Hematopoietic multipotent progenitor cell treated with erythropoietin and hydrocortisone succinate and interleukin-3 and kit ligand, for 6 days (in vitro differentiated cells): ENCODE measurements at regions not wholly inside any gene's neighbourhood (a gene's known extent, or its start where the extent isn't known, plus 50 kb on each side); places are given as distances from the start of the nearest gene placed in this dataset.

Experiments
- DNase-seq: peaks from one replicate; pipeline ENCODE4 v3.0.0-alpha.2; 2015

DNA sequence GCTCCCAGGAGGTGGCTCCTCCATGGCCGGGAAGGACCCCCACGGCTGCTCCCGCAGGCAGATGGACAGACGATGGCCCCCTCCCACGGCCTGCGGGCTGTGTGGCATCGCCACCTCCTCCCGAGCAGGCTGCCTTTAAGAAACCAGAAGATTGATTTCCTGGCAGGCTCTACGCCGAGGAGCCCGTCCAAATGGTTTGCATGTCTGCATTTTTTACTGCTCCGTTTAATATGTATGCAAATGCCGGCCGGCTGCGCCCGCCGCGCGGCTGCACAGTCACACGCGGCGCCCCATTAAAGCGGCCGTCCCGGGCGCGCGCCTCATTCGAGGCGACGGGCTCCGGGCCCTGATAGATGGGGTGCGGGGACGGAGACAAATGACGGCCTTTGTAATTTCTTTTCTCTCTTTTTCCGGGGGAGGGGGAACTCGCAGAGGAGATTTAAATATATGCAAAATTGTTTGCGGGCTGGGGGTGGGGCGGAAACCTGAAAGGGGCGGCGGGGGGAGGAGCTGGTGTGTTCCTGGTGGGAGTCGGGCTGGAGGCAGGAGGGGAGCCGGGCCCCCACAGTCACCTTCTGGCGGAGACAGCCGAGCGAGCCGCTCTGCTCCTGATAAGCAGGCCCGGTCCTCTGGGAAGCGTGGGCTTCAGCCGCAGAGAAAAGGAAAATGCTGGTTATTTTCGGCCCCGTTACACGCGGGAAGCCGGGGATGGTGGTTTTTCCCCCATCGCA, 158.7 kb upstream of the IER5L start:
- DNase-seq: peak; percentile 30

DNA sequence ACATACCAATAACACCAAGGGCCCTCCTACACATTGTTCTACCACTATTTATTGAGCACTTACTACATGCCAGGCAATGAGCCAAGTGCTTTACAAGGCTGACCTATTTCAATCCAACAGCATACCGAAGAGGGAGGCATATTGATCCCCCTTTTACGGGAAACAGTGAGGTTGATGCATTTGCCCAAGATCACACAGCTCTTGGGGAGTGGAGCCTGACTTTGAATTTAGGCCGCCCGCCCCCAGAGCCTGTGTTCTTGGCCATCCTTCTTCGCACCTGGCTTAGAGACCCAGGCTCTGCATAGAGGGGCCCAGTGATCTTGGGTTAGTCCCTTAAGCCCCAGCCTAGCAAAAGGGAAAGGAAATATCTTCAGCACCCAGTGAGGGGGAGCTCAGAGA, 158.1 kb upstream of the IER5L start:
- no peak for DNase-seq

DNA sequence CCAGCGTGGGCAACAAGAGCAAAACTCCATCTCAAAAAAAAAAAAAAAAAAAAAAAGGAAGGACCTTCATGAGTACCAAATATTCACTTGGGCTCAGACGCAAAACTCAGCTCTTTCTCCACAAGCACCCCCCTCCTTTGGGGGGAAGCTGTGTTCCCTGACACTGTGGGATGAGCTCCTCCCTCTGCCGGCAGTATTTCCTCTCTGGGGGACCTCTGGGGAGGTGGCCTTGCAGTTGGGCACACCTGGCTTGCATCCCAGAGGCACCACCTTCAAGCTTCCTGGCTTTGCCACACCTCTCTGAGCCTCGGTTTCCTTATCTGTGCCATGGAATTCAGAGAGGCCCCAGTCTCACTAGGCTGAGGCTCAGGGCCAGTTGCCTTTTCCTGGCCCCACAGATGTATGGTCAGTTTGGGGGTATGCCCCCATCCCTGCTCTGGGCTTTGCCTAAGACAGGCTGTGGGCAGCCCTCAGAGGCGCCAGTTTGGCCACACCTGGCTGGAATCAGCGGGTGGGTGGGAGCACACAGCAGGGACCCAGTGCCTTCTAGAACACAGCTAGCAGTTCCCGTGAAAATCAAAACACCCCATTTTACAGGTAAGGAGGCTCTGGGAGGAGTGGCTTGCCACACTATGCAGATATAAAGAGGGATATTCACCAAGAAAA, 157.5 kb upstream of the IER5L start:
- DNase-seq: no peak

DNA sequence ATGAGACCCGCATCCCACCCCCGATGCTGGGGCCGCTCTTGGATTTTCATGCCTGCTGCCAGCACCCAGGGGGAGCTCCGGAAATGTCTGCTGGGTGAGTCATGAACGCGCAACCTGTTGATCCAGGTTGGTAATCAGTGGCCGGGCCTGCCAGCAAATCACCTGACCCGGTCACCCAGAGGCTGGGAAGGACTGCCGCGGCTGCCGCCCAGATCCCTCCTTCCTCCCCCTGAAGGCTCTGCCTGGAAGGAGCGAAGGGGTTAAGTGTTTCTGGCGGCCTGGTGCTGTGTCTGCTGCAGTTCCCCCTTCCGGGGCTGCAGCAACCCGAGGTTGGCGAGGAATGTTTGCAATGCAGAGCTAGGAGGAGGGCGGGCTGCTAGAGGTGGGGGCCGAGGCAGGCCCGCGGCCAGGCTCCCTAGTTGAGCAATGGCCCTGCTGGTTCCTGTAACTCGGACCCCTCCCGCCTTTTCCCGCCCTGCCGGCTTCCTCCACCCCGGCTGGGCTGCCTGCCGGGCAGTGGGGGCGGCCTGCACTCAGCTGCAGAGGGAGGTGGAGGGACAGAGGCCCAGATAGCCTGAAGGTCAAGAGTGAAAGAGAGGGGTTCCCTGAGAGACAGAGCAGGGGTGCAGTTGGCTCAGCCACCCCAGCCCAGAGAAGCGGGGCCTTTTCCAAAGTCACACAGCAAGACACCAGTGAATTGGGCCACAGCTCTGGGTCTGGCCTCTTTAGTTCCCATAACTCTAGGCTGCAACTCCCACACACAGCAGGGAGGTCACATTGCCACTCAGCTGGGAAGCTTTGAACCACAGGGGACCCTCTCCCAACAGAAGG, 156.3 kb upstream of the IER5L start:
- DNase-seq: peak; percentile 73

DNA sequence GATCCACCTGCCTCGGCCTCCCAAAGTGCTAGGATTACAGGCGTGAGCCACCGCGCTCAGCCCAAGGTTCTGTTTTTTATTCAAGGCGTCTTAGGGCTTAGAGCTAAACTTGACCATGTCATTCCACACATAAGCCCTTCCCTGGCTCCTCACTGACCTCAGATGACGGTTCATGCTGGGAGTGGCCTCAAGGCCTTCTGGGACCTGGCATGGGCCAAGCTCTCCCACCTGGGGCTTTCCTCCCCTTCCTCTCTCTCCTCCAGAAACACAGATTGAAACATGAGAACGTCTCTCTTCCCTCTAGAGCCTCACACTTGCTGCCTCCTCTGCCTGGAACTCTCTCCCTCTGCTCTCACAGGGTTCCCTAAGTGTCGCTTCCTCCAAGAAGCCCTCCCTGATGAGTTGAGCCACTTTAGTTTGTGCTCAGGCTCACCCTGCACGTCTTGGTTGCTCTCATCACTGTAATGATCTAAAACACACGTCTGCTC, 155.6 kb upstream of the IER5L start:
- DNase-seq: no peak

DNA sequence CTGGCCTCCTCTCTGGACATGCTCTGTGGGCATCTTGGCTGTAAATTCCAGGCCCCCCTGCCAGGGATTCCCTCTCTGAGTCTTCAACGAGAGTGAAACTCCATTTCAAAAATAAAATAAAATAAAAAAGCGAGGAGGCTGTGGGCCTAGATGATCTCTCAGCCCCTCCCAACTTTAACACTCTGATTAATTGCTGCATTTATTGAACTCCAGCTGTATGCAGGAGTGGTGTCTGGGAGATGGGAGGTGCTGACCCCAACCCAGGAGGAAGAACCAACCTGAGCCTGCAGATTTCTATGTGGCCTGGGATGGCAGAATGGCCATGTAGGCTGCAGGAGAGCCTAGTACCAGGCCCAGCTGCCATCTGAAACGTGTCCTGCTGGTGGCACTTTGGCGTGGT, 154.5 kb upstream of the IER5L start:
- DNase-seq: no peak

DNA sequence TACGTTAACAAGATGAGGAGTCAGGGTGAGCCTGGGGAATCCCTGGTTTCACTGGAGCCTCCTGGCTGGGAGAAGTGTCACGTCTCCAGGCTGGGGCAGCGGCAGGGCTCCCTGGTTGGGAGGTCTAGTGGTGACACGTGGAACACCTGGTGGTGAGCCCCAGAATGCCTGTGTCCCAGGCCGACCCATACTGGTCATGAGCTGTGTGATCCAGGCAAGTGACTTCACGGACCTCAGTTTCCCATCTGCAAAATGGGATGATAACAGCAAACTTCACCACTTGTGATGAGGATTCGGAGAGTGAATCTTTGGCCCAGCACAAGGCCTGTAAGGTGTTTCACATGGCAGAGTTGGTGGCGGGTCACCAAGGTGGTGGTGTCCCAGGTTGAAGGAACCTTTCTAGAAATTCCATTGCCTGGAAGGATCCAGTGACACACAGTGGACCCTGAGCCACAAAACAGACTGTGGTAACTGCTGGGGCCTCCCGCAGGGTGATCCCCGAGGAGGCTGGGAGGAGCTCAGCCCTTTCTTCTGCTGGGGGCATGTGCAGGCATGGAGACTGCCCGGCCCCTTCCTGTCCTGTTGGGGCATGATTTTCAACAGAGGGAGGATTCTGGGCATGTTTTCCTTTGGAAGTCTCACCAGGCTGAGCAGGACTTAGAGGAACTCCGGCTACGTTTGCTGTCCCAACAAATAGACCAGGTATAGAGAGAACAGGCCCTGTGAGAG, 153.9 kb upstream of the IER5L start:
- no peak for DNase-seq

DNA sequence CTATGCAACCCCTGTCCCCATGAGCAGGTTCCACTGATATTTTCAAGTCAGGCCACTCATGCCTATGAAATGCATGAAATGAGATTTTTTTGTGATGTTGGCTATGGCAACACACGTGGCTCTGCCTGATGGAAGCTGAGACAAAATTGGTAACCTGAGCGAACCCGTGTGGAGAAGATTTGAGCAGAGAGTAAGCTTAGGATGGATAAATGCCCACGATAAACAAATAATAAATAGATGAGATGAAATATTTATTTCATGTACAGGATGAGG, 153.4 kb upstream of the IER5L start:
- DNase-seq: no peak

DNA sequence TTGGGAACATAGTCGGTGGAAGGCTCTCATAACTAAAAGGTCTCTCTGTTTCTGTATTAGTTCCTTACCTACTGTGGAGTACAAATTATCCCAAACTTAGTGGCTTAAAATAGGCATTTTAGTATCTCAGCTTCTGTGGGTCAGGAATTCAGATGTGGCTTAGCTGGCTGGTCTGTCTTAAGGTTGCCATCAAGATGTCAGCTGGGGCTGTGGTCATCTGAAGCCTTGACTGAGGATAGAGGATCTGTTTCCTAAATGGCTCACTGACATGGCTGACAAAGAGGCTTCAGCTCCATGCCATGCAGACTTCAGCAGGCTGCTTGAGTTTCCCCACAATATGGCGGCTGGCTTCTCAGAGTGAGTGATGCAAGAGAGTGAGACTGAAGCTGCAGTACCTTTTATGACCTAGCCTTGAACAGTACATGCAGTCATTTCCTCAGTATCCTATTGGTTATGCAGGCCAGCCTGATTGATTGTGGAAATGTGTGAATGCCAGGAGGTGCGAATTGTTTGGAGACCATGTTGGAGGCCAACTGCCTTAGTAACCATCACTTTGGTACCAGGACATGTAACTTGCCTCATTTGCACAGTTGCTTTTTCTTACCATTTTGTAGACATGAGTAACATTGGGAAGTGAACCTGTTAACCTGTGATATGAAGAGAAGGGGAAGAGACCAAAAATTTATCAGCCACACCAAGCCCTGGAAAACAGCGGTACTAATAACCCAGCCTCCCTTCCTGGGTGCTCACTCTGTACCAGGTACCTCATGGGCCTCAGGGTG, 152.8 kb upstream of the IER5L start:
- no peak for DNase-seq

DNA sequence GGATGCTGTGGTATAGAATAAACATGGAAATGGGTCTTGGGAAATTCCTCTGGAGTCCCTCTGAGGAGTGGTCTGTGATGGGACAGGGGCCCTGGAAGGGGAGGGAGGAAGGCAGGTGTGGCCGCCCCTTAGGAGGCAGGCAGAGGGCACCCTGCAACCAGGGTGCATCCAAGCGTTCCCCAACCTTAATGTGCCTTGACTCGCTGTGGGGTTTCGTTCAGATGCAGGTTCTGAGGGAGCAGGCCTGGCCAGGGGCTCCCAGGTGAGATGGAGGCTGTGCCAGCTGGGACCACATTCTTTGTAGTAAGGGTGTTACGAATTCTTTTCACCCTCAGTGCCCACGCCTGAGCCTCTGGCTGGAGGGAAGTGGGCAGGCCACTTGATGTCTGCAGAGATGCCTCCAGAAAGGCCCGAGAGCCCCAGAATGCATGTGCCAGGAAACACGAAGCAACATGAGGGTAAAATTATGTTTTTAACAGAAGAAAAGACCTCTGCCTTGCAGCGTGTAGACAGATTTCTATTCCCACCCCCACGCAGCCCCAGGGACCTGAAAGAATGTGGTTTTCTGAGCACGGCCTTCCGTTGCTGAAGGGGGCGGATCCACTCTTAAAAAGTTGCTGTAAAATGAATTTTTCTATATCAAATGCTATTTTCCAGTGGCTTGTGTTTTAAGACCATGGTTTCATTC, 150.4 kb upstream of the IER5L start:
- DNase-seq: no peak

DNA sequence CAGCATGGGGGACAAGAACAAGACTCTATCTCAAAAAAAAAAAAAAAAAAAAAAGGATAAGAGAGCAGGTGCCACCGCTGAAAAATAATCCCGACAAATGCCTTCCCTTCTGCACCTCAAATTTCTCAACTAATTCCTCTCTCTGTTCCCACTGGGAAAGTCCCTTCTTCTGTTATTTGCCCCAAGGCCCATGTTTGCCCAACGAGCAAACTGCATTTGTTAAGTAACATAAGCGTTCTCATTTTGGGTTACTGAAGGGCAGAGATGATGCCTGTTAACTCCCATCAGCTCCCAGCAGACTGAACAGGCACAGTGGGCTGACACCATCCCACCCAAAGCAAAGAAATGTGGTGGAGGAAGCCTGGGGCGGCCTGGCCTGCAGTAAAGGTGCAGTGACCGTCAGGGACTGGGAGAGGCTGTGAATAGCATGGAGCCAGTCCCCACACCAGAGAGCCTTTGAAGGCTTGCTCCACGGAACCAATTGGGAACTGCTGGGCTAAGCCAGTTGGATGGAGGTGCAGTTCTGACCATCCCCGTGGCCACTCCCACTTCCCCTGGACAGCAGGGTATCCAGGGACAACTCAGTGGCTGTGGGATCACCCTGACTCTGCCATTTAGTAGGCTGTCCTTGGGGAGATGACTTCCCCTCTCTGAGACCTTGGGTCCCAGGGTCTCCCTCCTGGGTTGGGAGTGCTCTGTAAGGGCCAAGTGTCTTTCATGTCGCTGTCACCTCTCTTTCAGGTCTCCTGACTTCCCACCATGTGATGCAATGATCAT, 149.7 kb upstream of the IER5L start:
- DNase-seq: no peak

DNA sequence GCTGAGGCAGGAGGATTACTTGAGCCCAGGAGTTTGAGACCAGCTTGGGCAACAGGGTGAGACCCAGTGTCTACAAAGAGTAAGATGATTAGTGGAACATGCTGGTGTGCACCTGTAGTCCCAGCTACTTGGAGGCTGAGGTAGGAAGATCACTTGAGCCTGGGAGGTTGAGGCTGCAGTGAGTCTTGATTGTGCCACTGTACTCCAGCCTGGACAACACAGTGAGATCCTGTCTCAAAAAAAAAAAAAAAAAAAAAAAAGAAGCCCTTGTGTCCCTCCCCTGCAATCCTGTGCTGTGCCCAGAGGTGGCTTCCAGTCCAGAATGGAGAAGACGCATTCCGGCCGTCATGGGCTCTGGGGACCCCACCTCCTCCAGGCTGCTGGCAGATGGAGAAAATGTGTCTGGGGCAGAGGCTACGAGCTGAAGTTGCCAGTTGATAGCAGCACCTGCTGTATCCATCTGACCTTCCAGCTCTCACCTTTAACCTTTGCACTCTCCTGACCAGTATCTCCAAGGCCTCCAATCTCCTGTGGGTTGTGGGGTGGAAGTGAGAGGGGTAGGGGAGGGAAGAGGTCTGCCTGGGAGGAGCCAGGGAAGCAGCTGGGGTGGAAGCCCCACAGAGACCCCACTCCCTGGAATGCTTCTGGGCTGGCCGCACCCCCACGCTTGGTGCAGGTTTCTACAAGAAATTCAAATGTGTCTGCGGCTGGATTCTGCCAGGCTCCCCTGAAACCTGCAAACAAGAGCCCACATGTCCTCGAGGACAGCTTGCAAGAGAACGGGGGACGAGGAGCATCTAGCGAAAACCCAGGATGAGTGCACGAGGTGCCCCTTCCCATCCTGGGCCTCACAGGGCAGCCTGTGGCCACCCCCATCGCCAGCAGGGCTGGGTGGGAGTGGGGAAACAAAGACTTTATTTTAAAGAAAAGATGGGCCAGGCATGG, 148.3 kb upstream of the IER5L start:
- DNase-seq: no peak

DNA sequence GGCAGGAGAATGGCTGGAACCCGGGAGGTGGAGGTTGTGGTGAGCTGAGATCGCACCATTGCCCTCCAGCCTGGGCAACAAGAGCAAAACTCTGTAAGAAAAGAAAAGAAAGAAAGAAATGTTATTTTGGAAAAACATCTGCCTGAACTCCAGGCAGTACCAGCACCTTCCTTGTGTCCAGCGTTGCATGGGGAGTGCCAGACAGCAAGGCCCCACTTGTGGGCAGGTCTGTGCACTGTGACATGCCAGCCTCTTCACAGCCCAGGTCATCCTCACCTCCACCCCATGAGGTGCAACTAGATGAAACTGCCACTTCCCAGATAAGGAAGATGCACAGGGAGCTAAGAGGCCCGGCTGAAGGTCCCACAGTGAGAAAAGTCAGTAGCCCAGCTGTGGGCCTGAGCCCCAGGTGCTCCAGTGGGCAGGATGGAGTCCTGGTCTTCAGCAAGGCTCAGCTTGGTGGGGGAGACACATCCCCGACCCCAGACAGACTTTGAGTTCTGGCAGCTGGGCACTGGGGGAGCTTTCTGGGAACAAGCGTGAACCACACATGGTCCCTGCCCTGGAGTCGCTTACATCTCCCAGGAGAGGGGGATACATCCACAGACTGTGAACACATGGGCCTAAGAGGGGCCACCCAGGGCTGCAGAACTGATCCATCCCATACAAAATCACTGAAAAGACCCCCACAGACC, 146.9 kb upstream of the IER5L start:
- DNase-seq: no peak

DNA sequence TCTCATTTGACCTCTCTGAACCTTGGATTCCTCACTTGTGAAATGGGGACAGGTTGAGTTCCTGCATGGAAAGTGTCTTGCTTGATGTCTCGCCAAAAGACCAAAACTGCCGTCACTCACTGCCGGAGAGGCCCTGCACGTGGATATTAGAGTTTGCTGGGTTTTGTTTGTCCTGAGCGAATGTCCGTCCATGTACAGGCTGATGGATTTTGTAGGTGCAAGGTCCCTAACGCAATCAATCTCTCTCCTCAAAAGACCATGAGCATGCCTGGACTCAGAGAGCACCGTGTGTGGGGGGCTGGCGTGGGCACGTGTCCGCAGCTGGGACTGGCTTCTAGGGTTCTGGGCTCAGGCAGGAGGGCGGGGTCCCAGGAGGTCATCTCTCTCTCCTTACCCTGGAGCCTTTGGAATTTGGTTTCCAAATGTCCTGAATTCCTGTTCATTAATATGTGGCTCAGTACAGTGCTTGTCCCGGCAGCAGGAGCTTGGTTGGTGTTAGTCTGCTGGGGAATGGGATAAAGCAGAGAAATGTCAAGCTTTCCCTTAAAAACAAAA, 146.0 kb upstream of the IER5L start:
- DNase-seq: no peak

DNA sequence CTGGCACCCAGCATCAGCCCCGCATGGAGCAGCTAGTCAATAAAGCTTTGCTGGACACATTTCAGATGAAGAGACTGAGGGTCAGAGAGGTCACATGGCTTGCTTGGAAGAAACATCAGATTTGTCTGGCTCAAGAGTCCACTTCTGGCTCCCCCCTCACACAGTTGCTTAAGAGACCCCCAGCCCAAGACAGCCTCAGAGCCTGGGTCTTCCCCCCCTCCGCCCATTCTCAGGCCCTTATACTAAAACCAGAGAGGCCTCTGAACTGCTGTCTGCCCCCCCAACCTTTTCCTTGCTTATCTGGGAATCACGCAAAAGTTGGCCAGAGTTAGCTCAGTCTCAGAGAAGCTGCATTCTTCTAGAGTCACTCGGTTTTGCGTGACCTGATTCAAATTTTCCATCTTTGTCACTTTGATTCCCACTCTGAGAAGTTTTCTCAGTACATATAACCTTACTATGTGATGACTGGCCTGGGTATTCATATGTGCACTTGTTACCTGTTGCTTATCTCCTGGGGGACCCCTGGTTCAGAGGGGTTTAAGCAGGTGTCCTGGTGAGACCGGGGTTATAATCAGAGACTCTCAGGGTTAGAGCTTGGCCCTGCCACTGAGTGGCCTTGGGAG, 145.4 kb upstream of the IER5L start:
- no peak for DNase-seq

DNA sequence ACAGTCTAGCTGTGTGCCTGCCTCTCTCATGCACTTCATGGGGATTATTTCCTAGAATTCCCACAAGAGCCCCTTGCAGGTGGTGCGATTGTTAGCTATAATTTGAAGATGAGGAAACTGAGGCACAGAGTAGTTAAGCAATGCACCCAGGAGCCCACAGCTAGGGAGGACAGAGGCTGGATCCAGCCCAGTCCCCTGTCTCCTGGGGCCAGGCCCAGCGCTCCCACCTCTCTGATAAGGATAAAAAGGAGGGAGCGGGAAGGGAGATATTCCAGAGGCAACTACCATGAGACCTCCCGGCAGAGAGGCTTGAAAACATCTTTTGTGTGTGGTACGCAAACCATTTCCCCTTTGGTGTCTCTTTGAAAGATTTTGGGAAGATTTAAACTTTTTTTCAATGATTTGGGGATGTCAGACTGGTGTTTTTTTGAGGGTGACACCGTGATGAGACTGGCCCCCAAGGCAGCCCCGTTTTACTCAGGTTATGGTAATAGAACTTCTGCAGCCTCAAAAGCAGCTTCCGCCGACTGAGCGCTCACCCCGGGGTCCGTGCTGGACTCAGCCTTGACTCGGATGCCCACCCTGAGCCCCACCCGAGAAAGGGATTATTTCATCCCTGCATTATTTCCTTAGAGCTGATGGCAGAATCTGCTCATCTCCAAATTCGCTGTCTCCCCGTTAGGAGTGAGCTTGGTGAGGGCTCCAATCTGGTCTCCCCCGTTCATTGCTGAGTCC, 144.7 kb upstream of the IER5L start:
- no peak for DNase-seq

DNA sequence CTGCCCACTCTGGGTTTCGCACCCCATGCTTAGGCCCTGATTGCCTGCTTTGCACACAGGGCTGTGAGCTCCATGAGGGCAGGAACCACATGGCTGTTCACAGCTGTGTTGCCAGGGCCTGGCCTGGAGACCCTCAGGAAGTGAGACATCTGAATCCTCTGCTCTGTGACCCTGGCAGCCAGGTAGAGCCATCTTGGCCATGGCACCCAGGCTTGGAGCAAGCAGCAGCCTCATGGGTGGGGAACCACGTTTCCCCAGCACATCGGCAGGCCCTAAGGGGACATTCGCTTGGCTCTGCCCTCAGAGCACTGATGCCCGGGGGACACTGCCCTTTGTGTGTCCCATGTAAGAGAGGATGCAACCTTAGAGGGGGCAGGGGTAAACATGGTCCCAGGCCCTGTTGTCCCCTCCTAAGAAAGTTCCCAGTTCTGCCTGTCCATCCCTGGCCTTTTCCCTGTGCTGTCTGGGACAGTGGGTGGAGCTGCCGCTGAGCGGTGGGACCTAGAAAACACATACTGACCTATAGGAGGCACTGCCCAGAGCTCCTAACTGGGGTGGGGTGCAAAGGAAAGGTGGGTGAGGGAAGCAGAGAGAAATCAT, 144.1 kb upstream of the IER5L start:
- no peak for DNase-seq
